ENCODE measurements at regions not wholly inside any gene's neighbourhood (a gene's known extent, or its start where the extent isn't known, plus 50 kb on each side); places are given as distances from the start of the nearest gene placed in this dataset.

DNA sequence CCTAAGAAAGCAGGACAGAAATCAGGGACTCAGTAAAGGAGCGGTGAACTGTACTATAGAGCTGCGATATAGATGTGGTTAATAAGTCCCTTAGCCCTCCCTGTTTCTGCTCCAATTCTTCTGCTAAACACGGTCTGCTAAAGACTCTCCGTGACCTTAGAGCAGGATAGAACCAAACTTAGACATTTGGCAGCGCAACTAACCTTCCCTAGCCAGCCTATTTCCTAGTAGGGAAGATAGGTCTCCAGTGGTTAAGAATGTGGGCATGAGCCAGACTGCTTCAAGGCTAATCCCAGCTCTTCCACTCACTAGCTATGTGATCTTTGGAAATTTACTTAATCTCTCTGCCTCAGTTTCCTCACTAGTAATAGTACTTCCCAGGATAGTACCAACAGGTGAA, 193.6 kb upstream of the IL12A start:
- no peaks in the 10 kb centered on the region for H3K27me3 ChIP-seq (ENCODE audit: low read length)
- H3K36me3 ChIP-seq (ENCODE audit: low read length), result no peaks in the 10 kb centered on the region
- no peaks in the 10 kb centered on the region for H3K9me3 ChIP-seq (ENCODE audit: insufficient read depth, low read length)
- no peak overlapping the region for H2AFZ ChIP-seq (ENCODE audit: low read depth, low read length, severe bottlenecking)
- no peak overlapping the region for H3K4me3 ChIP-seq (ENCODE audit: insufficient read depth, low read length, poor library complexity, severe bottlenecking)
- no peak overlapping the region for H3K9ac ChIP-seq (ENCODE audit: low read length)
- H3K79me2 ChIP-seq (ENCODE audit: insufficient read depth, low read length), result no peaks in the 10 kb centered on the region
- H3F3A ChIP-seq (ENCODE audit: insufficient read depth), result no peaks in the 10 kb centered on the region
- H3K27ac ChIP-seq (ENCODE audit: low read depth, low read length), result no peak overlapping the region
- H3K4me2 ChIP-seq (ENCODE audit: low read depth, low read length, poor library complexity, severe bottlenecking), result no peak overlapping the region
- no peaks in the 10 kb centered on the region for H3K9me2 ChIP-seq (replicated peaks; ENCODE audit: insufficient read depth, low read length)
- no peaks in the 10 kb centered on the region for H4K20me1 ChIP-seq (ENCODE audit: low read depth, low read length)
- TF ChIP-seq, protein P1, sequence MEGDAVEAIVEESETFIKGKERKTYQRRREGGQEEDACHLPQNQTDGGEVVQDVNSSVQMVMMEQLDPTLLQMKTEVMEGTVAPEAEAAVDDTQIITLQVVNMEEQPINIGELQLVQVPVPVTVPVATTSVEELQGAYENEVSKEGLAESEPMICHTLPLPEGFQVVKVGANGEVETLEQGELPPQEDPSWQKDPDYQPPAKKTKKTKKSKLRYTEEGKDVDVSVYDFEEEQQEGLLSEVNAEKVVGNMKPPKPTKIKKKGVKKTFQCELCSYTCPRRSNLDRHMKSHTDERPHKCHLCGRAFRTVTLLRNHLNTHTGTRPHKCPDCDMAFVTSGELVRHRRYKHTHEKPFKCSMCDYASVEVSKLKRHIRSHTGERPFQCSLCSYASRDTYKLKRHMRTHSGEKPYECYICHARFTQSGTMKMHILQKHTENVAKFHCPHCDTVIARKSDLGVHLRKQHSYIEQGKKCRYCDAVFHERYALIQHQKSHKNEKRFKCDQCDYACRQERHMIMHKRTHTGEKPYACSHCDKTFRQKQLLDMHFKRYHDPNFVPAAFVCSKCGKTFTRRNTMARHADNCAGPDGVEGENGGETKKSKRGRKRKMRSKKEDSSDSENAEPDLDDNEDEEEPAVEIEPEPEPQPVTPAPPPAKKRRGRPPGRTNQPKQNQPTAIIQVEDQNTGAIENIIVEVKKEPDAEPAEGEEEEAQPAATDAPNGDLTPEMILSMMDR (IDR thresholded peaks at IDR 0.05; ENCODE audit: insufficient read depth, low read length, poor library complexity, severe bottlenecking), result no peak
- TF ChIP-seq EZH2phosphoT487 (conservative IDR thresholded peaks at IDR 0.05; ENCODE audit: low read length), result no peak

DNA sequence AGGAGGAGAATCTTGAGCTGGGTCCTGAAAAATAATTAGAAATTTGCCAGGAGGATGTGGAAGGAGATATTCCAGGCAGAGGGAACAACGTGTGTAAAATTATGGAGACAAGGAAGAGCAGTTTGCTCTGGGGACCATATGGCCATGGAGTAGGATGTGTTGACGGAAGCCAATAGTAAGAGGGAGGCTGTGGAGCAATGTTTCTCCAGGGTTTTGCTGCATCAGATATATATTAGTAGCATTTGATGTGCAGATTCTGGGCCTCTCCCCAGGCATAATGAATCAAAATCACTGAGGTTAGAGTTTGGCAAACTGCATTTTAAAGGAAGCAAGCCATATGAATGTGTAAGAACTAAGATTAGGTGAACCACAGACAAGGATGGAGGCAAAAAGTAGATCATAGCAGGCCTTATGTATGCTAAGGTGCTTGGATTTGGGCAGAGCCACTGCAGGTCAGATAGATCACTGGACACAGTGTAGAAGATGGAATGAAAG, 192.9 kb upstream of the IL12A start:
- no peak overlapping the region for H3K4me2 ChIP-seq (ENCODE audit: low read depth, low read length, poor library complexity, severe bottlenecking)

DNA sequence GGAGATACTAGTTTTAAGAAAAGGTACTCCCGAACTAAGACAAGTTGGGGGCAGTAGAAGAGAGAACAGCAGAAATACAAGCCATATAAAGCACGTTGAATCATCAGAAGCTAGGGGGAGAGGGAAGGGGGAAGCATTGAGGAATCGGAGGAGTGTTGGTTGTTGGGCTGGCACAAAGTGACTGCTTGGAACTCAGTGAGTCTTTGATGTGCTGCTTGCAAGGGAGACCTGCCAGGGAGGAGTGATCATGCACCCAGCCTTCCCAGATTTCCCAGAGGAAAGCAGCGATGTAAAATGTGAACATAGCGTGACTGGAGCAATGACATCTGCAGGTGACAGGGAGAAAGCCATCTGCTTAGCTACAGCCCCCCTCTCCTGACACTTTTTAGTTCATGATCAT, 192.4 kb upstream of the IL12A start:
- no peak overlapping the region for H3K4me3 ChIP-seq (ENCODE audit: insufficient read depth, low read length, poor library complexity, severe bottlenecking)
- TF ChIP-seq, protein P1 (IDR thresholded peaks at IDR 0.05; ENCODE audit: insufficient read depth, low read length, poor library complexity, severe bottlenecking), result no peak
- no peak for TF ChIP-seq EZH2phosphoT487 (conservative IDR thresholded peaks at IDR 0.05; ENCODE audit: low read length)
- no peaks in the 10 kb centered on the region for H3K79me2 ChIP-seq (ENCODE audit: insufficient read depth, low read length)
- H3K36me3 ChIP-seq (ENCODE audit: low read length), result no peaks in the 10 kb centered on the region
- no peaks in the 10 kb centered on the region for H3F3A ChIP-seq (ENCODE audit: insufficient read depth)
- H2AFZ ChIP-seq (ENCODE audit: low read depth, low read length, severe bottlenecking), result no peak overlapping the region
- H3K9ac ChIP-seq (ENCODE audit: low read length), result no peak overlapping the region
- no peak overlapping the region for H3K4me2 ChIP-seq (ENCODE audit: low read depth, low read length, poor library complexity, severe bottlenecking)
- H4K20me1 ChIP-seq (ENCODE audit: low read depth, low read length), result no peaks in the 10 kb centered on the region
- H3K27me3 ChIP-seq (ENCODE audit: low read length), result no peaks in the 10 kb centered on the region
- H3K9me2 ChIP-seq (replicated peaks; ENCODE audit: insufficient read depth, low read length), result no peaks in the 10 kb centered on the region
- no peaks in the 10 kb centered on the region for H3K9me3 ChIP-seq (ENCODE audit: insufficient read depth, low read length)
- H3K27ac ChIP-seq (ENCODE audit: low read depth, low read length), result no peak overlapping the region

More for the DNA sequence above, 192.9 kb upstream of the IL12A start:
- no peak overlapping the region for H3K4me3 ChIP-seq (ENCODE audit: insufficient read depth, low read length, poor library complexity, severe bottlenecking)
- H3F3A ChIP-seq (ENCODE audit: insufficient read depth), result no peaks in the 10 kb centered on the region
- H3K9me2 ChIP-seq (replicated peaks; ENCODE audit: insufficient read depth, low read length), result no peaks in the 10 kb centered on the region
- H2AFZ ChIP-seq (ENCODE audit: low read depth, low read length, severe bottlenecking), result no peak overlapping the region
- no peak overlapping the region for H3K9ac ChIP-seq (ENCODE audit: low read length)
- no peaks in the 10 kb centered on the region for H3K27me3 ChIP-seq (ENCODE audit: low read length)
- H3K36me3 ChIP-seq (ENCODE audit: low read length), result no peaks in the 10 kb centered on the region
- H3K9me3 ChIP-seq (ENCODE audit: insufficient read depth, low read length), result no peaks in the 10 kb centered on the region
- no peaks in the 10 kb centered on the region for H4K20me1 ChIP-seq (ENCODE audit: low read depth, low read length)
- no peak for TF ChIP-seq EZH2phosphoT487 (conservative IDR thresholded peaks at IDR 0.05; ENCODE audit: low read length)
- TF ChIP-seq, protein P1 (IDR thresholded peaks at IDR 0.05; ENCODE audit: insufficient read depth, low read length, poor library complexity, severe bottlenecking), result no peak
- H3K79me2 ChIP-seq (ENCODE audit: insufficient read depth, low read length), result no peaks in the 10 kb centered on the region
- no peak overlapping the region for H3K27ac ChIP-seq (ENCODE audit: low read depth, low read length)

All from SU-DHL-6 (cell line).